Astrocyte of the cerebellum (primary cell): ENCODE measurements at regions not wholly inside any gene's neighbourhood (a gene's known extent, or its start where the extent isn't known, plus 50 kb on each side); places are given as distances from the start of the nearest gene placed in this dataset.

Experiments
- DNase-seq: peaks from one replicate; pipeline ENCODE4 v3.0.0-alpha.2; 2011; ENCODE audit warnings: low read depth
- H3K4me3 ChIP-seq: 2 replicates; pipeline ENCODE4 v1.5.1; 2011; ENCODE audit warnings: mild to moderate bottlenecking, low read depth, low read length, moderate library complexity
- in situ Hi-C: cut with HindIII; loops from 2 replicates; pipeline ENCODE4 v1.10.0; 2017; ENCODE audit warnings: low sequenced_read_pairs
- TF ChIP-seq, protein P1 (sequence below): IDR thresholded peaks from 2 replicates; pipeline ENCODE4 v1.5.1; 2012; ENCODE audit warnings: low read length, low read depth, moderate library complexity, mild to moderate bottlenecking; ENCODE audit errors: missing control alignments

DNA sequence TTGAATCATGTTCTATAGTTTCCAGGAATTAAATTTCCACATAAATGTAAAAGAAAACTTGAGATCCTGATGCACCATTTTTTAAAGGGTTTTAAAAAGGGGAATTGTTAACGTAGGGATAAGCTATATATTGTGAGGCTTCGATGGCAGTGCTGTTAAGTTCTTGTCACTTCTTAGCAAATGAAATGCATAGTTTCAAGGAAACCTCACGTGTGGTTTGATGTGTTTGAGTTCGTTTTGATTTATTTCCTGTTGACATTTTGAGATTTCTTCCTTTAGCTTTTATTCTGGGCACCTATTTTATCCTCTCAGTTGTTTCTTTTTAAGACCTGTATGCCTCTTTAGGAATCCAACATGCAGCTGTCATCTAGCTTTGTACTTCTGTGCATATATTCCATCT, 301.0 kb downstream of the DOCK8 start:
- no peak for DNase-seq
- no peak overlapping the region for H3K4me3 ChIP-seq
- in situ Hi-C loops = no loop called here
- TF ChIP-seq, protein P1, sequence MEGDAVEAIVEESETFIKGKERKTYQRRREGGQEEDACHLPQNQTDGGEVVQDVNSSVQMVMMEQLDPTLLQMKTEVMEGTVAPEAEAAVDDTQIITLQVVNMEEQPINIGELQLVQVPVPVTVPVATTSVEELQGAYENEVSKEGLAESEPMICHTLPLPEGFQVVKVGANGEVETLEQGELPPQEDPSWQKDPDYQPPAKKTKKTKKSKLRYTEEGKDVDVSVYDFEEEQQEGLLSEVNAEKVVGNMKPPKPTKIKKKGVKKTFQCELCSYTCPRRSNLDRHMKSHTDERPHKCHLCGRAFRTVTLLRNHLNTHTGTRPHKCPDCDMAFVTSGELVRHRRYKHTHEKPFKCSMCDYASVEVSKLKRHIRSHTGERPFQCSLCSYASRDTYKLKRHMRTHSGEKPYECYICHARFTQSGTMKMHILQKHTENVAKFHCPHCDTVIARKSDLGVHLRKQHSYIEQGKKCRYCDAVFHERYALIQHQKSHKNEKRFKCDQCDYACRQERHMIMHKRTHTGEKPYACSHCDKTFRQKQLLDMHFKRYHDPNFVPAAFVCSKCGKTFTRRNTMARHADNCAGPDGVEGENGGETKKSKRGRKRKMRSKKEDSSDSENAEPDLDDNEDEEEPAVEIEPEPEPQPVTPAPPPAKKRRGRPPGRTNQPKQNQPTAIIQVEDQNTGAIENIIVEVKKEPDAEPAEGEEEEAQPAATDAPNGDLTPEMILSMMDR = no peak

GRCh38 chr9:517993-518392, 303.3 kb downstream of the DOCK8 start:
- H3K4me3 ChIP-seq = no peak overlapping the region
- in situ Hi-C loops = no loop called here
- no peak for DNase-seq

GRCh38 chr9:518540-518939, 303.9 kb downstream of the DOCK8 start:
- no peak overlapping the region for H3K4me3 ChIP-seq
- TF ChIP-seq, protein P1 = no peak
- no peak for DNase-seq
- in situ Hi-C loops = no loop called here

More at GRCh38 chr9:517993-518392, 303.3 kb downstream of the DOCK8 start:
- TF ChIP-seq, protein P1 = no peak

DNA sequence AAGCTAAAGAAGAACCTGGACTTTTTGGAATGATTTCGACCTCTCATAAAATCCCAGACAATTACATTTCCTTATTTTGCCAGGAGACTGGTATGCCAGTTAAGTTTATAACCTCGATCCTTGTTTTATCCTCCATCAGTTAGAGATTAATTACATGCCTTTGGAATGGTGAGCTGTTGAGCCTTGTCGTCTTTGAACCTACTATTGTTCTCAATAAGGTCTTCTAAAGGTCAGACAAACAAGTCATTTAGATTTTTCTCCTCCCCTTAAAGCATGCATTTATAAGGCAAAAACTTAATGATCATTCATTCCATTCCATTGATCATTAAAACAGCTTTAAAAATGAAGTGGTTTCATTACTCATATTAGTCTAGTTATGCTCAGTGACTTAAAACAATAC, 304.9 kb downstream of the DOCK8 start:
- TF ChIP-seq, protein P1 = no peak
- in situ Hi-C loops = no loop called here
- DNase-seq = no peak
- no peak overlapping the region for H3K4me3 ChIP-seq

- in situ Hi-C loops = no loop called here
- TF ChIP-seq, protein P1 = no peak
- no peak overlapping the region for H3K4me3 ChIP-seq
- DNase-seq = no peak
Measured at GRCh38 chr9:520302-520701, 305.6 kb downstream of the DOCK8 start.

- TF ChIP-seq, protein P1 = no peak
- no peak overlapping the region for H3K4me3 ChIP-seq
- in situ Hi-C loops = no loop called here
- no peak for DNase-seq
Measured at GRCh38 chr9:522190-522589, 307.5 kb downstream of the DOCK8 start.

DNA sequence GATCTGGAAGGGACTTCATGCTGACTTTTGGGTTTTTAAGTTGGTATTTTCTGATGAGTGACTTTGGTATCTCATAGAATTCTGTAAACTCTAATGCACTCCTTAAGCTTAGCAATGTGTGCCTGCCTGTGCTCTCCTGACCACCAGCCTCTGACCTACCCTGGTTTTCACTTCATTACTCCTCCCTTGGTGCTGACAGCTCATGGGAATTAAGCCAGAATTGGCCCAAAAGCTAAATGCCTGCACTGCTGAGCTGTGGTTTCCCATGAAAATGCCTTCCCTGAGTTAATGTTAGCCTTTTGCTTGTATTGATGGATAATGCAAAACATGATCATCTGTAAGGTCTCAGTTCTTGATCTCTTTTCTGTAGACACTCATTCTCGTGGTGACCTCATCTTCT, 308.0 kb downstream of the DOCK8 start:
- no peak overlapping the region for H3K4me3 ChIP-seq
- in situ Hi-C loops = no loop called here
- DNase-seq = peak; percentile 18
- TF ChIP-seq, protein P1 = no peak
